K562 (cell line): ENCODE measurements at regions not wholly inside any gene's neighbourhood (a gene's known extent, or its start where the extent isn't known, plus 50 kb on each side); places are given as distances from the start of the nearest gene placed in this dataset.

Source experiments
- ATAC-seq: fragments of 200-7000 bp; cut with Tn5 transposase; 3 replicates; pipeline ENCODE4 v1.9.1; 2020; ENCODE audit warnings: moderate library complexity
- BruUV-seq: library from RNA; stranded (reverse); fragments of 400-500 nt; replicated peaks from 2 replicates; lab custom pipeline; 2021; lab: Mats Ljungman, UMichigan
- CTCF ChIA-PET: fragments of 300-600 bp; formaldehyde crosslinking; extraction: SDS; loops from one replicate; lab custom pipeline; 2021; ENCODE audit warnings: low intra/inter-chr PET ratio; lab: Yijun Ruan, JAX
- POLR2A ChIA-PET: fragments of 300-600, 350-650 bp; sonication (Branson Sonifier 250); formaldehyde crosslinking; extraction: SDS; loops from one replicate; lab custom pipeline; 2021; ENCODE audit warnings: antibody characterized with exemption, inconsistent platforms; lab: Yijun Ruan, JAX
- DNase-seq, 4 experiments: peaks; one replicate each; pipeline versions ENCODE4 v3.0.0 to v3.0.0-alpha.2; 2011 to 2018; ENCODE audit warnings: low spot score in 3 of 4, mixed read lengths in 3 of 4; ENCODE audit errors: extremely low read depth in 1 of 4
- FAIRE-seq: peaks from 2 replicates; lab custom pipeline; 2011; peaks lifted over from hg19 to GRCh38; lab: Jason Lieb, UNC
- H2AFZ ChIP-seq: 2 replicates; pipeline ENCODE4 v1.6.0; 2011; ENCODE audit warnings: low read depth, low read length, control low read depth, inconsistent platforms
- H3K27ac ChIP-seq: fragments of 200-600 bp; 3 replicates; pipeline ENCODE4 v1.8.0; 2011; ENCODE audit warnings: low read depth, mild to moderate bottlenecking, control low read depth, inconsistent platforms, low read length, moderate library complexity, mixed read lengths; ENCODE audit errors: extremely low read depth
- H3K27me3 ChIP-seq, 2 experiments: fragments of 300-600 bp in 1 of 2; 2 replicates in 1 of 2; 3 replicates in 1 of 2; pipeline versions ENCODE4 v1.6.0 to v1.8.0; 2011; ENCODE audit warnings: inconsistent platforms in 2 of 2, low read length in 2 of 2, mild to moderate bottlenecking in 1 of 2, mixed read lengths in 1 of 2, moderate library complexity in 1 of 2; ENCODE audit not compliant: control insufficient read depth in 2 of 2, insufficient read depth in 2 of 2
- H3K36me3 ChIP-seq: fragments of 300-600 bp; 3 replicates; pipeline ENCODE4 v1.8.0; 2011; ENCODE audit warnings: mild to moderate bottlenecking, low read length, inconsistent platforms; ENCODE audit not compliant: control insufficient read depth, insufficient read depth
- H3K4me1 ChIP-seq, 2 experiments: fragments of 200-600 bp in 1 of 2; replicated peaks in 1 of 2; 2 replicates in 1 of 2; 3 replicates in 1 of 2; pipeline versions ENCODE4 v1.5.1 to v1.8.0; 2011; ENCODE audit warnings: inconsistent platforms in 2 of 2, low read length in 2 of 2, mild to moderate bottlenecking in 1 of 2, mixed read lengths in 1 of 2, moderate library complexity in 1 of 2; ENCODE audit not compliant: control insufficient read depth in 2 of 2, insufficient read depth in 2 of 2
- H3K4me2 ChIP-seq: 2 replicates; pipeline ENCODE4 v1.6.1; 2011; ENCODE audit warnings: low read length, control low read depth, inconsistent platforms, mixed read lengths; ENCODE audit not compliant: insufficient read depth
- H3K4me3 ChIP-seq: fragments of 200-600 bp; sonication (generic), shearing (Covaris generic); 2 replicates; pipeline ENCODE4 v1.5.1; 2016; ENCODE audit warnings: control low read depth, inconsistent platforms
- H3K79me2 ChIP-seq: fragments of 200-600 bp; 3 replicates; pipeline ENCODE4 v1.8.0; 2011; ENCODE audit warnings: low read length, inconsistent platforms; ENCODE audit not compliant: control insufficient read depth, insufficient read depth
- H3K9ac ChIP-seq, 2 experiments: 2 replicates each; pipeline versions ENCODE4 v1.6.0 to v1.6.1; 2011; ENCODE audit warnings: low read depth in 2 of 2, low read length in 2 of 2, control low read depth in 1 of 2, inconsistent platforms in 1 of 2, mild to moderate bottlenecking in 1 of 2, mixed read lengths in 1 of 2; ENCODE audit not compliant: insufficient read depth in 1 of 2
- H3K9me1 ChIP-seq: one replicate; pipeline ENCODE4 v1.6.0; 2011; ENCODE audit warnings: inconsistent platforms, mild to moderate bottlenecking, low read length, moderate library complexity; ENCODE audit not compliant: control insufficient read depth, insufficient read depth
- H3K9me3 ChIP-seq: replicated peaks from 2 replicates; pipeline ENCODE4 v1.5.1; 2011; ENCODE audit warnings: low read depth, low read length, inconsistent platforms; ENCODE audit not compliant: control insufficient read depth, insufficient read depth
- H4K20me1 ChIP-seq: replicated peaks from 2 replicates; pipeline ENCODE4 v1.6.1; 2011; ENCODE audit warnings: low read length, inconsistent platforms, mixed read lengths; ENCODE audit not compliant: control insufficient read depth, insufficient read depth
- ARID2 ChIP-seq: fragments of 450-650 bp; IDR thresholded peaks from 2 replicates; pipeline ENCODE4 v1.6.1; 2017; ENCODE audit warnings: antibody characterized with exemption, mild to moderate bottlenecking
- ASH1L ChIP-seq: fragments of 450-650 bp; IDR thresholded peaks from 2 replicates; pipeline ENCODE4 v1.6.1; 2018; ENCODE audit warnings: borderline replicate concordance, mild to moderate bottlenecking, low read depth; ENCODE audit not compliant: partially characterized antibody
- CTCF ChIP-seq, 3 experiments: IDR thresholded peaks in 2 of 3; conservative IDR thresholded peaks in 1 of 3; 2 replicates each; pipeline ENCODE4 v1.5.1; 2011 to 2012; ENCODE audit warnings: low read length in 3 of 3, mild to moderate bottlenecking in 3 of 3, control low read depth in 2 of 3, improper control_type of control experiment in 1 of 3, inconsistent platforms in 1 of 3, low read depth in 1 of 3, mixed read lengths in 1 of 3, moderate library complexity in 1 of 3; ENCODE audit not compliant: insufficient read depth in 2 of 3
- DDX20 ChIP-seq: fragments of 450-650 bp; IDR thresholded peaks from 2 replicates; pipeline ENCODE4 v1.6.1; 2016; ENCODE audit warnings: missing genetic modification characterization, low read depth, mild to moderate bottlenecking, missing compliant biosample characterization, moderate library complexity
- HDAC2 ChIP-seq: fragments of 450-650 bp; IDR thresholded peaks from 2 replicates; pipeline ENCODE4 v1.6.1; 2016; ENCODE audit warnings: mild to moderate bottlenecking
- ID3 ChIP-seq, 2 experiments: fragments of 250-450 bp in 1 of 2; fragments of 450-650 bp in 1 of 2; sonication (Bioruptor Pico) in 1 of 2; IDR thresholded peaks; 2 replicates each; pipeline versions ENCODE4 v1.6.1 to v1.8.0; 2016 to 2021; ENCODE audit warnings: mild to moderate bottlenecking in 2 of 2, moderate library complexity in 2 of 2, missing compliant biosample characterization in 1 of 2, missing genetic modification characterization in 1 of 2
- KDM5B ChIP-seq: fragments of 200-600 bp; sonication (generic); IDR thresholded peaks from 2 replicates; pipeline ENCODE4 v1.6.1; 2012; ENCODE audit warnings: low read depth, mild to moderate bottlenecking, moderate library complexity, low read length, control low read depth, inconsistent platforms; ENCODE audit not compliant: insufficient replicate concordance
- MXD1 ChIP-seq: fragments of 250-450 bp; sonication (Bioruptor Pico); IDR thresholded peaks from 2 replicates; pipeline ENCODE4 v1.8.0; 2021; ENCODE audit warnings: borderline replicate concordance, mild to moderate bottlenecking, moderate library complexity; ENCODE audit not compliant: poor library complexity, severe bottlenecking
- MXI1 ChIP-seq: IDR thresholded peaks from 2 replicates; pipeline ENCODE4 v1.6.1; 2011; ENCODE audit warnings: low read depth, mild to moderate bottlenecking, improper control_type of control experiment, low read length
- NFRKB ChIP-seq: fragments of 450-650 bp; IDR thresholded peaks from 2 replicates; pipeline ENCODE4 v1.6.1; 2016; ENCODE audit warnings: low read depth
- SREBF2 ChIP-seq: sonication (generic); formaldehyde crosslinking; IDR thresholded peaks from 2 replicates; pipeline ENCODE4 v1.4.0; 2020; ENCODE audit warnings: mild to moderate bottlenecking, missing genetic modification reagents
- ZNF398 ChIP-seq: fragments of 250-450 bp; sonication (Bioruptor Pico); IDR thresholded peaks from 2 replicates; pipeline ENCODE4 v1.8.0; 2021; ENCODE audit warnings: moderate library complexity, mild to moderate bottlenecking, inconsistent platforms
- WGBS: fragments of 100-300 bp; shearing (Covaris generic); methylation state at CpG from one replicate; pipeline ENCODE4 v1.1.6; 2016; ENCODE audit warnings: low coverage, mixed read lengths; ENCODE audit not compliant: insufficient coverage; ENCODE audit errors: missing lambda C conversion rate; 5-methylcytosine and 5-hydroxymethylcytosine counted together
- in situ Hi-C: fragments of 300-500 bp; cut with MboI; formaldehyde crosslinking; loops from 4 replicates; pipeline ENCODE4 v1.15.0; 2018; ENCODE audit warnings: inconsistent platforms, mixed read lengths
- intact Hi-C: fragments of 100-400 bp; cut with micrococcal nuclease; formaldehyde crosslinking; loops from 2 replicates; pipeline ENCODE4 v1.14.2; 2022

- no peaks in the 10 kb centered on the region; a peak in 2 of 5 replicates for H3K4me1 ChIP-seq
- no peaks in the 10 kb centered on the region for H3K36me3 ChIP-seq
- no peak overlapping the region for H2AFZ ChIP-seq
- ChIA-PET CTCF (no interaction called here), POLR2A (interaction anchor here (0.6 kb wide), 1 partner anchor 964 kb away, joined by 4 read pairs; no protein-coding TSS in a partner anchor)
- ATAC-seq (no peak), DNase-seq (no peak), FAIRE-seq (no peak)
- no peaks in the 10 kb centered on the region for H3K9me3 ChIP-seq
- 71% methylated on average over 1 of the region's 1 CpG for WGBS
- no peak overlapping the region for H3K27ac ChIP-seq
- no peak overlapping the region for H3K4me3 ChIP-seq
- no peaks in the 10 kb centered on the region for H3K9me1 ChIP-seq
- no peaks in the 10 kb centered on the region for H4K20me1 ChIP-seq
- in situ Hi-C loops (no loop called here), intact Hi-C loops (no loop called here)
- H3K79me2 ChIP-seq, result no peaks in the 10 kb centered on the region
- no peaks in the 10 kb centered on the region for H3K27me3 ChIP-seq
- no TSS peak for BruUV-seq
- H3K4me2 ChIP-seq, result no peak overlapping the region
- H3K9ac ChIP-seq, result no peak overlapping the region
- no peak for TF ChIP-seq NFRKB
- TF ChIP-seq MXD1, result no peak
- TF ChIP-seq DDX20 (tag), result no peak
- TF ChIP-seq ASH1L, result no peak
- no peak for TF ChIP-seq SREBF2
- TF ChIP-seq ZNF398 (CRISPR knock-in tag), result no peak
- no peak for TF ChIP-seq ID3 (CRISPR knock-in tag; IDR thresholded peaks at IDR 0.05)
- TF ChIP-seq ID3 (tag; IDR thresholded peaks at IDR 0.05), result no peak
- TF ChIP-seq CTCF (IDR thresholded peaks at IDR 0.05 in 2 of 3, conservative IDR thresholded peaks at IDR 0.05 in 1 of 3; ENCODE audit: insufficient read depth in 2 of 3, low read depth in 1 of 3, low read length in 3 of 3), result no peak
- TF ChIP-seq HDAC2, result no peak
- no peak for TF ChIP-seq MXI1
- no peak for TF ChIP-seq ARID2
- no peak for TF ChIP-seq KDM5B
Observed at GRCh38 chr2:42882756-42883155, 90.4 kb upstream of the HAAO start.
